Caco-2 (cell line): ENCODE measurements at regions not wholly inside any gene's neighbourhood (a gene's known extent, or its start where the extent isn't known, plus 50 kb on each side); places are given as distances from the start of the nearest gene placed in this dataset.

Experiments
- BruUV-seq: library from RNA; stranded (reverse); fragments of 400-500 nt; replicated peaks from 2 replicates; lab custom pipeline; 2021; lab: Mats Ljungman, UMichigan
- CTCF ChIA-PET: fragments of 300-600 bp; sonication (Branson Sonifier 250); formaldehyde crosslinking; loops from one replicate; lab custom pipeline; 2022; ENCODE audit warnings: antibody characterized with exemption; lab: Charles Lee
- POLR2A ChIA-PET: fragments of 300-600 bp; sonication (Branson Sonifier 250); formaldehyde crosslinking; loops from one replicate; lab custom pipeline; 2022; ENCODE audit warnings: antibody characterized with exemption; lab: Charles Lee
- DNase-seq, 2 experiments: peaks; one replicate each; pipeline versions ENCODE4 v3.0.0 to v3.0.0-alpha.2; 2020 to 2022
- H3K27me3 ChIP-seq: replicated peaks from 2 replicates; pipeline ENCODE4 v1.6.0; 2011; ENCODE audit warnings: low read length; ENCODE audit not compliant: control insufficient read depth, insufficient read depth
- H3K36me3 ChIP-seq: 2 replicates; pipeline ENCODE4 v1.5.1; 2011; ENCODE audit warnings: low read length; ENCODE audit not compliant: control insufficient read depth, insufficient read depth
- H3K4me1 ChIP-seq: fragments of 250-450 bp; sonication (Bioruptor Pico); 2 replicates; pipeline ENCODE4 v1.5.1; 2020; ENCODE audit warnings: mild to moderate bottlenecking
- H3K4me3 ChIP-seq: 2 replicates; pipeline ENCODE4 v1.5.1; 2011; ENCODE audit warnings: low read depth, mild to moderate bottlenecking, control low read depth, low read length
- H3K9me3 ChIP-seq: fragments of 250-450 bp; sonication (Bioruptor Pico); 2 replicates; pipeline ENCODE4 v1.5.1; 2020; ENCODE audit warnings: mild to moderate bottlenecking, moderate library complexity
- H3K27ac Mint-ChIP-seq: one replicate; pipeline ENCODE4 v1.8.0; 2022; ENCODE audit warnings: mixed read lengths; ENCODE audit not compliant: unreplicated experiment
- H3K27me3 Mint-ChIP-seq: one replicate; pipeline ENCODE4 v1.8.0; 2022; ENCODE audit warnings: mixed read lengths; ENCODE audit not compliant: insufficient read depth, unreplicated experiment
- H3K36me3 Mint-ChIP-seq: one replicate; pipeline ENCODE4 v1.8.0; 2022; ENCODE audit warnings: mild to moderate bottlenecking, mixed read lengths; ENCODE audit not compliant: insufficient read depth, unreplicated experiment
- H3K4me1 Mint-ChIP-seq: one replicate; pipeline ENCODE4 v1.8.0; 2022; ENCODE audit warnings: low read depth, mixed read lengths; ENCODE audit not compliant: unreplicated experiment
- H3K4me3 Mint-ChIP-seq: one replicate; pipeline ENCODE4 v1.8.0; 2022; ENCODE audit warnings: mild to moderate bottlenecking, moderate library complexity, mixed read lengths; ENCODE audit not compliant: unreplicated experiment
- H3K9me3 Mint-ChIP-seq: one replicate; pipeline ENCODE4 v1.8.0; 2022; ENCODE audit warnings: mixed read lengths; ENCODE audit not compliant: unreplicated experiment
- intact Hi-C: fragments of 100-400 bp; cut with micrococcal nuclease; formaldehyde crosslinking; loops from one replicate; pipeline ENCODE4 v1.10.0; 2022; ENCODE audit not compliant: unreplicated experiment
- TF ChIP-seq, protein P1 (sequence below), 2 experiments: fragments of 200-600 bp in 1 of 2; IDR thresholded peaks; 1 replicate in 1 of 2; 2 replicates in 1 of 2; pipeline versions ENCODE4 v1.5.1 to v1.8.0; 2011 to 2022; ENCODE audit warnings: antibody characterized with exemption in 1 of 2, control low read depth in 1 of 2, inconsistent platforms in 1 of 2, low read depth in 1 of 2, low read length in 1 of 2, mild to moderate bottlenecking in 1 of 2, moderate library complexity in 1 of 2; ENCODE audit not compliant: insufficient read depth in 1 of 2, severe bottlenecking in 1 of 2, unreplicated experiment in 1 of 2

DNA sequence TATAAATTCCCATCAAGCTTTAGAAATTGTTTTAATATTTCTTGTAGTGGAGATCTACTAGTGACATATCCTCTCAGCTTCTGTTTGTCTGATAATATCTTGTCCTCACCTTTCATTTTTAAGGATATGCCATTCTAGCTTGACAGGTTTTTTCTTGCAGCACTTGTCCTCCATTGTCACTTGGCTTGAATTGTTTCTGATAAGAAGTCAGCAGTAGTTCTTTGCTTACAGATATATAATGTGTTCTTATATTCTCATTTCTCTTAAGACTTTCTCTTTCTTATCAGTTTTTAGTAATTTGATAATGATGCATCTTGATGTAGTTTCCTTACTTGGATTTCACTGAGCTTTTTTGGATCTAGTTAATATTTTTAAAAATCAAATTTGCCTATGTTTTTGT lies 120.6 kb upstream of the NUDT6 start:
- ChIA-PET CTCF (no interaction called here), POLR2A (no interaction called here)
- DNase-seq: no peak
- H3K27ac Mint-ChIP-seq: no peak overlapping the region
- H3K9me3 Mint-ChIP-seq: peaks cover 37% of the 10 kb centered on the region
- no peaks in the 10 kb centered on the region for H3K27me3 ChIP-seq
- H3K4me1 ChIP-seq: 0 out of 2 replicates have a peak, but pooled peaks cover under 1% of the 10 kb centered on the region
- no peaks in the 10 kb centered on the region; the same call in 1 of the 2 replicates for H3K36me3 ChIP-seq
- peaks cover 13% of the 10 kb centered on the region for H3K36me3 Mint-ChIP-seq
- TF ChIP-seq, protein P1, sequence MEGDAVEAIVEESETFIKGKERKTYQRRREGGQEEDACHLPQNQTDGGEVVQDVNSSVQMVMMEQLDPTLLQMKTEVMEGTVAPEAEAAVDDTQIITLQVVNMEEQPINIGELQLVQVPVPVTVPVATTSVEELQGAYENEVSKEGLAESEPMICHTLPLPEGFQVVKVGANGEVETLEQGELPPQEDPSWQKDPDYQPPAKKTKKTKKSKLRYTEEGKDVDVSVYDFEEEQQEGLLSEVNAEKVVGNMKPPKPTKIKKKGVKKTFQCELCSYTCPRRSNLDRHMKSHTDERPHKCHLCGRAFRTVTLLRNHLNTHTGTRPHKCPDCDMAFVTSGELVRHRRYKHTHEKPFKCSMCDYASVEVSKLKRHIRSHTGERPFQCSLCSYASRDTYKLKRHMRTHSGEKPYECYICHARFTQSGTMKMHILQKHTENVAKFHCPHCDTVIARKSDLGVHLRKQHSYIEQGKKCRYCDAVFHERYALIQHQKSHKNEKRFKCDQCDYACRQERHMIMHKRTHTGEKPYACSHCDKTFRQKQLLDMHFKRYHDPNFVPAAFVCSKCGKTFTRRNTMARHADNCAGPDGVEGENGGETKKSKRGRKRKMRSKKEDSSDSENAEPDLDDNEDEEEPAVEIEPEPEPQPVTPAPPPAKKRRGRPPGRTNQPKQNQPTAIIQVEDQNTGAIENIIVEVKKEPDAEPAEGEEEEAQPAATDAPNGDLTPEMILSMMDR (IDR thresholded peaks at IDR 0.05; ENCODE audit: insufficient read depth in 1 of 2, low read depth in 1 of 2, low read length in 1 of 2, severe bottlenecking in 1 of 2, unreplicated experiment in 1 of 2): no peak
- no TSS peak for BruUV-seq
- no peaks in the 10 kb centered on the region for H3K27me3 Mint-ChIP-seq
- no peaks in the 10 kb centered on the region for H3K4me1 Mint-ChIP-seq
- H3K4me3 Mint-ChIP-seq: no peak overlapping the region
- no peak overlapping the region for H3K4me3 ChIP-seq
- H3K9me3 ChIP-seq: peaks cover 10% of the 10 kb centered on the region
- intact Hi-C loops: no loop called here

DNA sequence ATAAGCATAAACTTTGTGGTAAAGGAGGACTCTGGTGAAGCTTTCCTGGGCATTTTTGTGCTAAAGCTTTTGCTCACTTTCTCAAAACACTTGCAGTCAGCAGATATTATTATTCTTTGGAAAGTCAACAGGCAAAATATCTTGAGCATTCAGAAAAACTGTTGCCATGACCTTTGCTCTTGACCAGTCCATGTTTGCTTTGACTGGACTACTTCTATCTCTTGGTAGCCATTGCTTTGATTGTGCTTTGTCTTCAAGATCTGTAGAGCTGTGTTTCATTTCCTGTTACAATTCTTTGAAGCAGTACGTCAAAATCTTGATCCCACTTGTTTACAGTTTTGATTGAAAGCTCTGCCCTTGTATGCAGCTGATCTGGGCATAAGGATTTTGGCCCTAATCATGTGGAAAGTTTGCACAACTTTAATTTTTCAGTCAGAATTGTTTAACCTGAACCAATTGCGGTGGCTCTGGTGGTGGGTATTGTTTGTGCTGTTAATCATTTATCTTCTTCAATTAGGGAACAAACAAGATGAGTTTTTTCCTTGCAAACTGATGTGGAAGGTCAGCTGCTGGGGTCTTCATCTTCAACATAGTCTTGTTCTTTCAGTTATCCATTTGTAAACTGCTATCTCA lies 121.5 kb upstream of the NUDT6 start:
- BruUV-seq: no TSS peak

DNA sequence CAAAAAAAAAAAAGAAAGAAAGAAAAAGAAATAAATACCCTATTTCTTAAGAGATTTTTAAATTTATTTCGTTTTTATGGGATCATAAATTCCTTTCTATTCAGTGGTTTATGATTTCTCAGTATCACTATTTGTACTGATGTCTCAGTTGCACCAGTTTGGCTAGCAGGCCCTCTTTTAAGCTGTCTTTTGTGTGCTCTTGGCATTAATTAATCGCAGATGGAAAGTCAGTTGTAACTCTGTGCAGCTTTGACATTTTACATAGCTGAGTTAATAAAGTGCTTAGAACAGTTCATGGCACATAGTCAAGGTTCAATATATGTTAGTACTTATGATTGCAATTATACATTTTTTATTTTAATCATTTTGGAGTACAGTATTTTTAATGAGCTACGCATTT lies 123.7 kb upstream of the NUDT6 start:
- Histone ChIP-seq H3K4me1 (no peaks in the 10 kb centered on the region), H3K9me3 (peaks cover 12% of the 10 kb centered on the region), H3K4me3 (no peak overlapping the region), H3K36me3 (no peaks in the 10 kb centered on the region; the same call in 1 of the 2 replicates), H3K27me3 (no peaks in the 10 kb centered on the region)
- Mint-ChIP-seq H3K27ac (no peak overlapping the region), H3K36me3 (peaks cover 13% of the 10 kb centered on the region), H3K4me3 (no peak overlapping the region), H3K4me1 (no peaks in the 10 kb centered on the region), H3K27me3 (no peaks in the 10 kb centered on the region), H3K9me3 (peaks cover 62% of the 10 kb centered on the region)
- intact Hi-C loops: no loop called here
- TF ChIP-seq, protein P1 (IDR thresholded peaks at IDR 0.05; ENCODE audit: insufficient read depth in 1 of 2, low read depth in 1 of 2, low read length in 1 of 2, severe bottlenecking in 1 of 2, unreplicated experiment in 1 of 2): no peak
- no TSS peak for BruUV-seq
- DNase-seq: no peak
- ChIA-PET POLR2A (no interaction called here), CTCF (no interaction called here)

More for the DNA sequence above, 121.5 kb upstream of the NUDT6 start:
- Histone ChIP-seq H3K9me3 (peaks cover 10% of the 10 kb centered on the region), H3K4me3 (no peak overlapping the region), H3K4me1 (no peaks in the 10 kb centered on the region), H3K27me3 (no peaks in the 10 kb centered on the region), H3K36me3 (no peaks in the 10 kb centered on the region; the same call in 1 of the 2 replicates)
- no peak for DNase-seq
- Mint-ChIP-seq H3K27me3 (no peaks in the 10 kb centered on the region), H3K36me3 (peaks cover 13% of the 10 kb centered on the region), H3K9me3 (peaks cover 46% of the 10 kb centered on the region), H3K27ac (no peak overlapping the region), H3K4me1 (no peaks in the 10 kb centered on the region), H3K4me3 (no peak overlapping the region)
- intact Hi-C loops: no loop called here
- CTCF ChIA-PET: no interaction called here
- TF ChIP-seq, protein P1 (IDR thresholded peaks at IDR 0.05; ENCODE audit: insufficient read depth in 1 of 2, low read depth in 1 of 2, low read length in 1 of 2, severe bottlenecking in 1 of 2, unreplicated experiment in 1 of 2): no peak
- POLR2A ChIA-PET: no interaction called here
